ENCODE measurements at regions not wholly inside any gene's neighbourhood (a gene's known extent, or its start where the extent isn't known, plus 50 kb on each side); places are given as distances from the start of the nearest gene placed in this dataset.
A peak's percentile ranks its signal among the peaks of the same experiment; 100 is the strongest.

DNA sequence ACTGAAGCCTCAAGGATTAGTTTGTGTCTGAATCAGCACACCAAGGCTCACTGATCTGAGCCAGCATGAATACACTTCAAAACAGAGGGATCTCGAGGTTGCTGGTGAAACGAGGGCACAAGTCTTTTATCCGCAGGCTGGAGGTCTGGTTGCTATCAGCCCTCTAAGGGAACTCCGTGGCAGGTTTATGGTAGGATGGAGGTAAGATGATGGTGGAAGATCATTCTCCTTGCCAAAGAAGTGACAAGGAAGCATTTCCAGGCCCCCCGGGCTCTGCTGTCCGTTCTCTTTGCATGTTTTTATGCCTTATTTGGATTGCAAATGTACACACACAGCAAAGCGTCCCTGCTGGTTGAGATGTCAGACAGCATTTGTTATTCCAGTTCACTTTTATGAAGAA is 268.3 kb downstream of the ARHGAP12 start:
- in situ Hi-C loops (cut with HindIII; ENCODE audit: low pct_ligation_motif_present, low pct_unique_long_range_greater_than_20kb, low sequenced_read_pairs), result no loop called here
- DNase-seq, result no peak

- no peak for DNase-seq
- in situ Hi-C loops (cut with HindIII; ENCODE audit: low pct_ligation_motif_present, low pct_unique_long_range_greater_than_20kb, low sequenced_read_pairs), result no loop called here
These were observed 269.0 kb downstream of the ARHGAP12 start for GRCh38 chr10:31659665-31660064.

- DNase-seq, result no peak
These were observed 271.2 kb downstream of the ARHGAP12 start for GRCh38 chr10:31657434-31657872.

GRCh38 chr10:31656851-31657433 is 271.7 kb downstream of the ARHGAP12 start:
- in situ Hi-C loops (cut with HindIII; ENCODE audit: low pct_ligation_motif_present, low pct_unique_long_range_greater_than_20kb, low sequenced_read_pairs), result no loop called here
- no peak for DNase-seq

More at GRCh38 chr10:31657434-31657872, 271.2 kb downstream of the ARHGAP12 start:
- in situ Hi-C loops (cut with HindIII; ENCODE audit: low pct_ligation_motif_present, low pct_unique_long_range_greater_than_20kb, low sequenced_read_pairs), result no loop called here

DNA sequence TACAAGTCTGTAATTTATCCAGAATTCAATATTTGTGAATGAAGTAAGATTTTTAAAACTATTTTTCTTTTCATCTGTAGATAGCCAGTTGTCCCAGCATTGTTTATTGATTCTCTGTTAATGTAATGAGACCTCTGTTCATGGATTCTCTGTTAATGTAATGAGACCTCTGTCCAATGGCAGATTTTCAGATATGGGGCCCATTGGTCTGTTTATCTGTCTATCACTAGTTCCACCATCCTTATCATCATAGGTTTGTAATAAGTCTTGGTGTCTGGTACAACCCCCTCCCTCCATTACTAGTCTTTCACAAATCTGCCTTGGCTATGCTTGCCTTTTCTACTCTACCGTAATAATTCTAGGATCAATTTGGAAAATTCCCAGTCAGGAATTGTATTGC is 276.6 kb downstream of the ARHGAP12 start:
- in situ Hi-C loops (cut with HindIII; ENCODE audit: low pct_ligation_motif_present, low pct_unique_long_range_greater_than_20kb, low sequenced_read_pairs), result no loop called here
- no peak for DNase-seq

- in situ Hi-C loops (cut with HindIII; ENCODE audit: low pct_ligation_motif_present, low pct_unique_long_range_greater_than_20kb, low sequenced_read_pairs), result no loop called here
- DNase-seq, result peak; percentile 34
These were observed 278.6 kb downstream of the ARHGAP12 start for GRCh38 chr10:31650010-31650409.

- in situ Hi-C loops (cut with HindIII; ENCODE audit: low pct_ligation_motif_present, low pct_unique_long_range_greater_than_20kb, low sequenced_read_pairs), result no loop called here
- no peak for DNase-seq
These were observed 279.7 kb downstream of the ARHGAP12 start for GRCh38 chr10:31648966-31649365.

GRCh38 chr10:31647861-31648260 is 280.8 kb downstream of the ARHGAP12 start:
- DNase-seq, result no peak
- in situ Hi-C loops (cut with HindIII; ENCODE audit: low pct_ligation_motif_present, low pct_unique_long_range_greater_than_20kb, low sequenced_read_pairs), result no loop called here

- in situ Hi-C loops (cut with HindIII; ENCODE audit: low pct_ligation_motif_present, low pct_unique_long_range_greater_than_20kb, low sequenced_read_pairs), result no loop called here
- DNase-seq, result no peak
These were observed 282.1 kb downstream of the ARHGAP12 start for GRCh38 chr10:31646519-31646918.

GRCh38 chr10:31645786-31646185 is 282.8 kb downstream of the ARHGAP12 start:
- in situ Hi-C loops (cut with HindIII; ENCODE audit: low pct_ligation_motif_present, low pct_unique_long_range_greater_than_20kb, low sequenced_read_pairs), result no loop called here
- no peak for DNase-seq

GRCh38 chr10:31644931-31645633 is 283.5 kb downstream of the ARHGAP12 start:
- no peak for DNase-seq
- in situ Hi-C loops (cut with HindIII; ENCODE audit: low pct_ligation_motif_present, low pct_unique_long_range_greater_than_20kb, low sequenced_read_pairs), result no loop called here

- in situ Hi-C loops (cut with HindIII; ENCODE audit: low pct_ligation_motif_present, low pct_unique_long_range_greater_than_20kb, low sequenced_read_pairs), result no loop called here
These were observed 286.4 kb downstream of the ARHGAP12 start for GRCh38 chr10:31642281-31642680.

GRCh38 chr10:31635415-31636065 is 293.1 kb downstream of the ARHGAP12 start:
- in situ Hi-C loops (cut with HindIII; ENCODE audit: low pct_ligation_motif_present, low pct_unique_long_range_greater_than_20kb, low sequenced_read_pairs), result no loop called here
- no peak for DNase-seq

More at GRCh38 chr10:31642281-31642680, 286.4 kb downstream of the ARHGAP12 start:
- no peak for DNase-seq

DNA sequence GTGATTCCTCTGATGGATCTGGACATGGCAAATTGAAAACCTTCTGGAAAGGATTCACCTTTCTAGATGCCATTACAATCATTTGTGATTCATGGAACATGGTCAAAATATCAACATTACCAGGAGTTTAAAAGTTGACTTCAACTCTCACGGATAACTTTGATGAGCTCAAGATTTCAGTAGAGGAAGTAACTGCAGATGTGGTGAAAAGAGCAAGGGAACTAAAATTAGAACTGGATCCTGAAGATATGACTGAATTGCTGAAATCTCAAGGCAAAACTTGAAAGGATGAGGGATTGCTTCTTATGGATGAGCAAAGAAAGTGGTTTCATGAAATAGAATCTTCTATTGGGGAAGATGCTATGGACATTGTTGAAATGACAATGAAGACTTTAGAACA is 293.6 kb downstream of the ARHGAP12 start:
- in situ Hi-C loops (cut with HindIII; ENCODE audit: low pct_ligation_motif_present, low pct_unique_long_range_greater_than_20kb, low sequenced_read_pairs), result no loop called here
- no peak for DNase-seq

- no peak for DNase-seq
- in situ Hi-C loops (cut with HindIII; ENCODE audit: low pct_ligation_motif_present, low pct_unique_long_range_greater_than_20kb, low sequenced_read_pairs), result no loop called here
These were observed 297.6 kb downstream of the ARHGAP12 start for GRCh38 chr10:31630861-31631567.

GRCh38 chr10:31625566-31625965 is 303.1 kb downstream of the ARHGAP12 start:
- in situ Hi-C loops (cut with HindIII; ENCODE audit: low pct_ligation_motif_present, low pct_unique_long_range_greater_than_20kb, low sequenced_read_pairs), result no loop called here
- DNase-seq, result no peak

DNA sequence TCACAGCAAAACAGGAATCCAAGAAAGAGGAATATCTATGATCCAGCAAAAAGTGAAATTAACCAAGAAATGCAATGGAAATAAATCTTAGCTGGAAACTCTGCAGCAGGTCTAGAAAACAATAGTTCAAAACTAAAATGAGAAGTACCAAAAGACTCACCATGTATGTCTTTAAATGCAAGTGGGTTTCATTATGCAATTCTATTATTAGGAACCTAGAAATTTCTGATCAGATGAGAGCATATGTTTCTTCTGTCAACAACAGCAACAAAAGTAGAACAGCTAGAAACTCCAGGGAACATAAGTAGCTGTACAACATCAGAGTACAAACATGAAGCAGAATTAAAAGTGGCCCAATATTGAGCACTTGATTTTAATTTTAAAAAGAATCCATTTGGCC is 304.0 kb downstream of the ARHGAP12 start:
- no peak for DNase-seq
- in situ Hi-C loops (cut with HindIII; ENCODE audit: low pct_ligation_motif_present, low pct_unique_long_range_greater_than_20kb, low sequenced_read_pairs), result no loop called here

GRCh38 chr10:31623947-31624346 is 304.7 kb downstream of the ARHGAP12 start:
- in situ Hi-C loops (cut with HindIII; ENCODE audit: low pct_ligation_motif_present, low pct_unique_long_range_greater_than_20kb, low sequenced_read_pairs), result no loop called here
- DNase-seq, result no peak

GRCh38 chr10:31623466-31623865 is 304.4 kb downstream of the ZEB1 start:
- in situ Hi-C loops (cut with HindIII; ENCODE audit: low pct_ligation_motif_present, low pct_unique_long_range_greater_than_20kb, low sequenced_read_pairs), result no loop called here

More at GRCh38 chr10:31623466-31623865, 304.4 kb downstream of the ZEB1 start:
- no peak for DNase-seq

Data from ACHN (cell line).